ENCODE measurements at regions not wholly inside any gene's neighbourhood (a gene's known extent, or its start where the extent isn't known, plus 50 kb on each side); places are given as distances from the start of the nearest gene placed in this dataset.

DNA sequence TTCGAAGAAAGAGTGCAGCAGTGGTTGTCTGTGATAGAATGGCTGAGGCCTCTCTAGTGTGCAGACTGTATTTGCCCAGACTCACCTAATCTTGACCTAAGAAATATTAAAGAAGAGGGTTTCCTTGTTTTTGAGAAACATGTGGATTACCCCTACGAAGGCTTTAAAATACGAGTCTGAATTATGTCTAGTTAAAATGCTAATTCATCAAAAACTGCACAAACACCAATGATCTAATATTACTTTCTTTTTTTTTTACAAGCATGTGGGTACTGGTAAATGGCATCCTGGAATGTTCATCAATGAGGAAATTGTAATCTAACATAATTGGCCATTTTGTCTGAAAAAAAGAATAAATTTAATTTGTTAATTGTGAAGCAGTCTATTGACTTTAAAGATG is 510.9 kb downstream of the EPM2A start:
- Histone ChIP-seq H3K4me1 (no peaks in the 10 kb centered on the region), H3K9me3 (no peaks in the 10 kb centered on the region), H3K36me3 (no peaks in the 10 kb centered on the region), H3K4me3 (no peak overlapping the region), H3K27ac (no peak overlapping the region), H3K27me3 (no peaks in the 10 kb centered on the region)
- 79 to 92% (median 89%) methylated on average over 3 of the region's 3 CpGs for WGBS, 5 donors
- no peak for DNase-seq
- intact Hi-C loops (cut with DNase I; ENCODE audit: low total_unique reads), result no loop called here
- TF ChIP-seq, protein P1, sequence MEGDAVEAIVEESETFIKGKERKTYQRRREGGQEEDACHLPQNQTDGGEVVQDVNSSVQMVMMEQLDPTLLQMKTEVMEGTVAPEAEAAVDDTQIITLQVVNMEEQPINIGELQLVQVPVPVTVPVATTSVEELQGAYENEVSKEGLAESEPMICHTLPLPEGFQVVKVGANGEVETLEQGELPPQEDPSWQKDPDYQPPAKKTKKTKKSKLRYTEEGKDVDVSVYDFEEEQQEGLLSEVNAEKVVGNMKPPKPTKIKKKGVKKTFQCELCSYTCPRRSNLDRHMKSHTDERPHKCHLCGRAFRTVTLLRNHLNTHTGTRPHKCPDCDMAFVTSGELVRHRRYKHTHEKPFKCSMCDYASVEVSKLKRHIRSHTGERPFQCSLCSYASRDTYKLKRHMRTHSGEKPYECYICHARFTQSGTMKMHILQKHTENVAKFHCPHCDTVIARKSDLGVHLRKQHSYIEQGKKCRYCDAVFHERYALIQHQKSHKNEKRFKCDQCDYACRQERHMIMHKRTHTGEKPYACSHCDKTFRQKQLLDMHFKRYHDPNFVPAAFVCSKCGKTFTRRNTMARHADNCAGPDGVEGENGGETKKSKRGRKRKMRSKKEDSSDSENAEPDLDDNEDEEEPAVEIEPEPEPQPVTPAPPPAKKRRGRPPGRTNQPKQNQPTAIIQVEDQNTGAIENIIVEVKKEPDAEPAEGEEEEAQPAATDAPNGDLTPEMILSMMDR (IDR thresholded peaks at IDR 0.05), result no peak
- no peak for TF ChIP-seq POLR2AphosphoS5 (IDR thresholded peaks at IDR 0.05)
- TF ChIP-seq POLR2A (IDR thresholded peaks at IDR 0.05), result no peak
- TF ChIP-seq EP300 (IDR thresholded peaks at IDR 0.05), result no peak

DNA sequence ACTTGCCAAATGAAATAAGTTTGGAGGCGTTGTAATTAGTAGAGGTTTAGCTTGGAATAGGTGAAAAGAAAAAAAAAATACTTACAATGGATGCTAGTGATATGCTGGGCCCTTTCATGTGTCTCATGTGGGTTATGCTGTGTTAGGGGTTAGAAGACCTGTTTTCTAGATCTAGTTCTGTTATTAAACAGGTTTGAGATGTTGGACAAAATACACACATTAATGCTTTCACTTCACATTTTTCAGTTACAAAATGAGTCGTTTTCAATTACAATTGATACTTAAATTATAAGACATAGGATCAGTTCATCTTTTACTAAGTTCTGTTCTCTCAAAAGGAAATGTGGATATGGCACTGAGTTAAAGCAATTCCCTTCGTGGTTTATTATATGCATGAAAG is 509.8 kb downstream of the EPM2A start:
- WGBS, 5 donors, result 67 to 93% (median 87%) methylated on average over 3 of the region's 3 CpGs
- intact Hi-C loops (cut with DNase I; ENCODE audit: low total_unique reads), result no loop called here

DNA sequence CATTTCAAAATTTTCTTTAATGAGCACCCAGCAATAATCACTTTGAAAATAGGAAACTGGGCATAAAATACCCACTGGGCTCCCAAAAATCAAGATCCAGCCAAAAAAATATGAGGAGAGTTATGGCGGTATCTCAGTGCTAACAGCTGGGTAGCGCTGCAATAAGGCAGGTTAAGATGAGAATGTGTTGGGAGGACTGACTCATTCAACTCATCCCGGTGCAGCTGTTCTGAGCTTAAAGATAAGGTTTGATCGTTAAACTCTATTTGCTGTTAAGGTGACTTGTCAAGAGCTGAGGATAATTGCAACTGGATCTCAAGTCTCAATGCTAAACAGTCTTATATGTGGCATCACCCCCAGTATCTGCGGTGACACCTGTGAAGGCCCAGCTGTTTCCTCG is 507.7 kb downstream of the EPM2A start:
- 76 to 92% (median 81%) methylated on average over 6 of the region's 6 CpGs for WGBS, 5 donors
- TF ChIP-seq POLR2A (IDR thresholded peaks at IDR 0.05) (no peak), POLR2AphosphoS5 (IDR thresholded peaks at IDR 0.05) (no peak)

More for the DNA sequence above, 509.8 kb downstream of the EPM2A start:
- no peak overlapping the region for H3K4me3 ChIP-seq
- H3K9me3 ChIP-seq, result no peaks in the 10 kb centered on the region
- no peak for DNase-seq
- no peak overlapping the region for H3K27ac ChIP-seq
- no peaks in the 10 kb centered on the region for H3K36me3 ChIP-seq
- TF ChIP-seq POLR2AphosphoS5 (IDR thresholded peaks at IDR 0.05), result no peak
- TF ChIP-seq, protein P1 (IDR thresholded peaks at IDR 0.05), result no peak
- TF ChIP-seq POLR2A (IDR thresholded peaks at IDR 0.05), result no peak
- TF ChIP-seq EP300 (IDR thresholded peaks at IDR 0.05), result no peak
- no peaks in the 10 kb centered on the region for H3K27me3 ChIP-seq
- no peaks in the 10 kb centered on the region for H3K4me1 ChIP-seq

DNA sequence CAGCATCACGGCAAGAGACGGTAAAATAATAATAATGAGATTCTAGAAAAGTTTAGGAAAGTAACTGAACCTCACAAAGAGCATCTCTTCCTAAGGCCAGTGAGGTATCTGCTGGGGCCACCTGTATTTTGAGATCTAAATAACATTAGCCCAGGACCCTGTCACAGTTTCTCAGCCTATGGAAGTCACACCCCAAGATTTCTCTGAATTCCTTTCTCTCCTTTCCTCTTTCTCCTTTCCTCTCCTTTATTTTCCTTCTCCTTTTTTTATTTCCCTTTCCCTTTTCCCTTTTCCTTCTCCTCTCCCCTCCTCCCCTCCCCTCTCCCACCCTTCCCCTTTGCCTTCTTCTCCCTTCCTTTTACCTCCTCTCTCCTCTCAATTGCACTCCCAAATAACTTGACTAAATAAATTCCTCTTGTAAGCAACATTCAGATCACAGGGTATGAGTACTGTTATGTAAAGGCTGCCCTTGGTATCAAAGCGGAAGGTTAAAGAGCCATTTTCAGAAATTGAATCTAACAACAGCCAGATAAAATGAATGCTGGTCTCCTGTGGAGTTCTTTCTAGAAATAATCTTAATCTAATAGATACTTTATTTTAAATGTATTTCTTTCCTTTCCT is 506.2 kb downstream of the EPM2A start:
- intact Hi-C loops (cut with DNase I; ENCODE audit: low total_unique reads), result no loop called here
- WGBS, 5 donors, result 87 to 99% (median 95%) methylated on average over 3 of the region's 3 CpGs

More for the DNA sequence above, 507.7 kb downstream of the EPM2A start:
- Histone ChIP-seq H3K4me3 (no peak overlapping the region), H3K27ac (no peak overlapping the region), H3K27me3 (no peaks in the 10 kb centered on the region), H3K36me3 (no peaks in the 10 kb centered on the region), H3K4me1 (no peaks in the 10 kb centered on the region), H3K9me3 (no peaks in the 10 kb centered on the region)
- intact Hi-C loops (cut with DNase I; ENCODE audit: low total_unique reads), result no loop called here
- DNase-seq, result no peak

DNA sequence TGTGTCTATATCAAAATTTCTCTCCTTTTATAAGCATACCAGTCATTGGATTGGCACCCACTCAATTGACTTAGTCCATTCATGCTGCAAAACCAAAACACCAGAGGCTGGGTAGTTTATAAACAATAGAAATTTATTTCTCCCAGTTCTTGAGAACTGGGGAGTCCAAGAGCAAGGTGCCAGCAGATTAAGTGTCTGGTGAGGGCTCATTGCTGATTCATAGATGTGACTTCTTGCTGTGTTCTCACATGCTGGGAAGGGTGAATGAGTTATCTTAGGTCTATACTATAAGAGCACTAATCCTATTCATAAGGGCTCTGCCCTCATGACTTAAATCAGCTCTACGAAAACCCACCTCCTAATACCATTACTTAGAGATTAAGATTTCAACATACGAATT is 501.4 kb downstream of the EPM2A start:
- H3K4me3 ChIP-seq, result no peak overlapping the region
- no peaks in the 10 kb centered on the region for H3K36me3 ChIP-seq
- no peak overlapping the region for H3K27ac ChIP-seq
- 79 to 94% (median 88%) methylated on average over 2 of the region's 2 CpGs for WGBS, 5 donors
- intact Hi-C loops (cut with DNase I; ENCODE audit: low total_unique reads), result no loop called here
- H3K9me3 ChIP-seq, result no peaks in the 10 kb centered on the region
- no peaks in the 10 kb centered on the region for H3K27me3 ChIP-seq
- TF ChIP-seq POLR2A (IDR thresholded peaks at IDR 0.05) (no peak), POLR2AphosphoS5 (IDR thresholded peaks at IDR 0.05) (no peak), EP300 (IDR thresholded peaks at IDR 0.05) (no peak)
- TF ChIP-seq, protein P1 (IDR thresholded peaks at IDR 0.05), result no peak
- no peak for DNase-seq
- no peaks in the 10 kb centered on the region for H3K4me1 ChIP-seq

More for the DNA sequence above, 506.2 kb downstream of the EPM2A start:
- H3K9me3 ChIP-seq, result no peaks in the 10 kb centered on the region
- TF ChIP-seq POLR2A (IDR thresholded peaks at IDR 0.05), result no peak
- TF ChIP-seq, protein P1 (IDR thresholded peaks at IDR 0.05), result no peak
- TF ChIP-seq EP300 (IDR thresholded peaks at IDR 0.05), result no peak
- no peak for TF ChIP-seq POLR2AphosphoS5 (IDR thresholded peaks at IDR 0.05)
- no peak for DNase-seq
- no peaks in the 10 kb centered on the region for H3K36me3 ChIP-seq
- H3K4me3 ChIP-seq, result no peak overlapping the region
- H3K4me1 ChIP-seq, result no peaks in the 10 kb centered on the region
- H3K27me3 ChIP-seq, result no peaks in the 10 kb centered on the region
- no peak overlapping the region for H3K27ac ChIP-seq
